NCI-H82 treated with DMSO at 0.1 percent for 48 hours (cell line): ENCODE measurements at regions not wholly inside any gene's neighbourhood (a gene's known extent, or its start where the extent isn't known, plus 50 kb on each side); places are given as distances from the start of the nearest gene placed in this dataset.

Source experiments
- DNase-seq: peaks from one replicate; lab custom pipeline; 2025; ENCODE audit not compliant: unreplicated experiment; lab: John Stamatoyannopoulos, UW

GRCh38 chr5:105015098-105015497 is 1452.5 kb upstream of the NUDT12 start:
- no peak for DNase-seq

- DNase-seq: no peak
Measured at GRCh38 chr5:104998572-104998971, 1436.0 kb upstream of the NUDT12 start.

DNA sequence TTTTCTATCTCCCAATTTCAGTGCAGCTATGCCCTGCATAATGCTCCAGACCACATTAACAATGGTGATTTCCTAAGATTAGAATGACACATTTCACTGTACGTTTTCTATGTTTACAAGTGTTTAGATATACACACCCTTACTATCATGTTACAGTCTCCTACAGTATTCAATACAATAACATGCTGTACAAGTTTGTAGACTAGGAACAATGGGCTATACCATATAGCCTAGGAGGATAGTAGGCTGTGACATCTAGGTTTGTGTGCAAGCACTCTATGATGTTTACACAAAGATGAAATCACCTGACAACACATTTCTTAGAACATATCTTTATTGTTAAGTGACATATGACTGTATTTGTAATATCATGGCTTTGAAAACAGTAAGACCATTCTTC is 1435.6 kb upstream of the NUDT12 start:
- no peak for DNase-seq

- DNase-seq: no peak
Measured at GRCh38 chr5:104987074-104987473, 1424.5 kb upstream of the NUDT12 start.

DNA sequence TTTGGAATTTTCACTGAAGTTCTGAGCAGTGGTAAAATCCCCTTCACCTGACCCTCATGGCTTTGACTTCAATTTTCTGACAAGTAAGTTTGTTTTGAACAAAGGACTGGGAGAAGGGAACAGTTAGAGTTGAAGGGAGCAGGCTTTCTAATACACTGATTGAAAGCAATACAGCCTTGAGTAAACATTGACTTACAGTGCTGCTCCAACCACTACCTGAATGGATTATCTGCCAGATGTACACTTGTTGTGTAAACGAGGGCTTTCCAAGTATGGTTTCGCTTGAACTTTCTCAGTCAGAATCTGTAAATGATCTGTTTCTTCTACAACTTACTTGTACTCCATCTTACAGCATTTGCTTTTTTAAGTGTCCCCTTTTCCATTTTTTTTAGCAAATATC is 1414.9 kb upstream of the NUDT12 start:
- DNase-seq: peak; percentile 67

GRCh38 chr5:104967806-104968410 is 1405.3 kb upstream of the NUDT12 start:
- no peak for DNase-seq

GRCh38 chr5:104965006-104965405 is 1402.4 kb upstream of the NUDT12 start:
- DNase-seq: no peak

GRCh38 chr5:104955479-104955878 is 1392.9 kb upstream of the NUDT12 start:
- no peak for DNase-seq

- DNase-seq: peak; percentile 57
Measured at GRCh38 chr5:104952876-104953275, 1390.3 kb upstream of the NUDT12 start.

GRCh38 chr5:104951829-104952228 is 1389.2 kb upstream of the NUDT12 start:
- peak; percentile 0 for DNase-seq

- DNase-seq: no peak
Measured at GRCh38 chr5:104947076-104947475, 1384.5 kb upstream of the NUDT12 start.

DNA sequence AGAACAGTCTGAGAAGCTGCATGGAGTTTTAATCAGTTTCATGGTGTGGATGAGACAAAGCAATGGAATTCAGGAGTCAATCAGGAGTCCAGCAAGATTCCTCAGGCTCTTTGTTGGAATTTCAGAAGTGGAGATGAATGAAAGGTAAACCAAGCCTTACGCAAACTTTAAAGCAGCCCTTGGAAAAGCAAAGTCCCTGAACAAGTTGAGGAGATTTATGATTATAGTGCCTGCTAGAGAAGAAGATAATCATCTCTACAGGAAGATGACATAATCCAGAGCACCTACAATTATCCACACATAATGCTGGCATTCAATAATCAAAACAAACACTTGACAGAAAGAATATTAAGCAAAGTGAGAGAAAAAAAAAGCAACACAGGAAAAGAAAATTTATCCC is 1380.1 kb upstream of the NUDT12 start:
- no peak for DNase-seq

GRCh38 chr5:104941030-104941645 is 1378.5 kb upstream of the NUDT12 start:
- no peak for DNase-seq

GRCh38 chr5:104937598-104937997 is 1375.0 kb upstream of the NUDT12 start:
- no peak for DNase-seq

DNA sequence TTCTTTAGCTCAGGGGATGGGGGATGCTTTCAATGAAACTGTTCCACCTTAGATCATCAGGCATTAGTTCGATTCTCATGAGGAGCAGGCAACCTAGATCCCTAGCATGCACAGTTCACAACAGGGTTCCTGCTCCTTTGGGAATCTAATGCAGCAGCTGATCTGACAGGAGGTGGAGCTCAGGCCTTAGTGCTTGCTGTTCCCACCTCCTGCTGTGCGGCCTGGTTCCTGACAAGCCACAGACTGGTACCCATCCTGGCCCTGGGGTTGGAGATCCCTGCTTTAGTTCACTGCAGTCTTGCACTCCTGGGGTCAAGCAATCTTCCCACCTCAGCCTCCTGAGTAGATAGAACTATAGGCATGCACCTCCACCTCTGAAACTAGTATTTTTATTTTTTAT is 1369.8 kb upstream of the NUDT12 start:
- no peak for DNase-seq

DNA sequence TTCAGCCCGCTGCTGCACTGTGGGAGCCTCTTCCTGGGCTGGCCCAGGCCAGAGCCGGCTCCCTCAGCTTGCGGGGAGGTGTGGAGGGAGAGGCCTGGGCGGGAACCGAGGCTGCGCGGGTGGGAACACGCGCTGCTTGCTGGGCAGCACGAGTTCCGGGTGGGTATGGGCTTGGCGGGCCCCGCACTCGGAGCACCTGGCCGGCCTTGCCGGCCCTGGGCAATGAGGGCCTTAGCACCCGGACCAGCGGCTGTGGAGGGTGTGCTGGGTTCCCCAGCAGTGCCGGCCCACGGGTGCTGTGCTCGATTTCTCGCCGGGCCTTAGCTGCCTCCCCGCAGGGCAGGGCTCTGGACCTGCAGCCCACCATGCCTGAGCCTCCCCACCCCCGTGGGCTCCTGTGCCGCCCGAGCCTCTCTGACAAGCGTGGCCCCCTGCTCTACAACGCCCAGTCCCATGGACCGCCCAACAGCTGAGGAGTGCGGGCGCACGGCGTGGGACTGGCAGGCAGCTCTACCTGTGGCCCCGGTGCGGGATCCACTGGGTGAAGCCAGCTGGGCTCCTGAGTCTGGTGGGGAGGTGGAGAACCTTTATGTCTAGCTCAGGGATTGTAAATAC is 1366.4 kb upstream of the NUDT12 start:
- DNase-seq: no peak

GRCh38 chr5:104915226-104915625 is 1352.6 kb upstream of the NUDT12 start:
- DNase-seq: no peak

GRCh38 chr5:104914536-104915070 is 1352.0 kb upstream of the NUDT12 start:
- DNase-seq: no peak

DNA sequence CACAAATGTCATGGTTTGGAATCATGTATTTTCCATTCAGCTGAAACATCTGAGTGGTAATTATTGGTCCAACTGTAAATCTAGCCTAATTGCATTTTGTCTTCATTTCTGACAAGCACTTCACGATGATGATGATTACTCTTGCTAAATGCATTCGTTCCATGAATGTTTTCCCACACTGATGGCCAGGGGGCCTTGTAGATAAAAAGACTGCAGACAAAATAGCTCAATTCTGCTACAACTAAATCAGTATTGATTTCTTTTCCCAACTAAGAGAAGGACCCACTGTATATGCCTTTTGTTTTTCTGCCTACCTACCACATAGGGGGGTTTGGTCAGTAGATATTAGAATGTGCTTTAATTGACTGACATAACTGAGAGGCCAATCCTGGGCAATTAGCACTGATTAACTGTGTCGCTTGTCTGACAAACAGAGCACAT is 1351.3 kb upstream of the NUDT12 start:
- no peak for DNase-seq

- DNase-seq: no peak
Measured at GRCh38 chr5:104909803-104910202, 1347.2 kb upstream of the NUDT12 start.

DNA sequence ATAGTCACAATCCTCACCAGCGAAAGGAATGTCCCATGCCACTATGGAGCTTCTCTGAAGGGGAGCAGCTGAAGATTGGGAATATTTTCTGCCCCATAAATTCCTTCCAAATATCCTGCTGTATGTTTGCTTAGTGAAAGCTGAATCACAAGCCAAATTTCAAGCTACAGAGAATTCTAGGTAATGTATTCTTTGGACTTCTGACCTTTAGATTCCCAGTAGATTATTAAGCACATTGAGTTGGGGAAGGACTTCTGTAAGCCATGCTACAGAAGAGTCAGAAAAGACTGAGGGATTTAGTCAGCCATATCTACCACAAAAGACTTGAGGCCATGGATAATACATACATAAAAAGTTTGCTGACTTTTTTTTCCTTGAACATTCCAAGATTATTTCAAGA is 1342.0 kb upstream of the NUDT12 start:
- DNase-seq: no peak

GRCh38 chr5:104903941-104904340 is 1341.4 kb upstream of the NUDT12 start:
- no peak for DNase-seq
